Neuron (in vitro differentiated cells): ENCODE measurements at regions not wholly inside any gene's neighbourhood (a gene's known extent, or its start where the extent isn't known, plus 50 kb on each side); places are given as distances from the start of the nearest gene placed in this dataset.

Experiments used
- H2AFZ ChIP-seq: one replicate; pipeline ENCODE4 v1.6.1; 2013; ENCODE audit warnings: low read depth, mild to moderate bottlenecking, inconsistent platforms, low read length, moderate library complexity
- H3K27me3 ChIP-seq: one replicate; pipeline ENCODE4 v1.6.1; 2013; ENCODE audit warnings: low read length; ENCODE audit not compliant: insufficient read depth
- H3K36me3 ChIP-seq: one replicate; pipeline ENCODE4 v1.6.1; 2013; ENCODE audit warnings: low read length; ENCODE audit not compliant: insufficient read depth
- H3K4me1 ChIP-seq: one replicate; pipeline ENCODE4 v1.6.1; 2013; ENCODE audit warnings: low read length; ENCODE audit not compliant: insufficient read depth
- H3K4me3 ChIP-seq: 2 replicates; pipeline ENCODE4 v1.5.1; 2013; ENCODE audit warnings: mild to moderate bottlenecking, low read length, moderate library complexity
- H3K9me3 ChIP-seq: one replicate; pipeline ENCODE4 v1.6.1; 2013; ENCODE audit warnings: low read length

DNA sequence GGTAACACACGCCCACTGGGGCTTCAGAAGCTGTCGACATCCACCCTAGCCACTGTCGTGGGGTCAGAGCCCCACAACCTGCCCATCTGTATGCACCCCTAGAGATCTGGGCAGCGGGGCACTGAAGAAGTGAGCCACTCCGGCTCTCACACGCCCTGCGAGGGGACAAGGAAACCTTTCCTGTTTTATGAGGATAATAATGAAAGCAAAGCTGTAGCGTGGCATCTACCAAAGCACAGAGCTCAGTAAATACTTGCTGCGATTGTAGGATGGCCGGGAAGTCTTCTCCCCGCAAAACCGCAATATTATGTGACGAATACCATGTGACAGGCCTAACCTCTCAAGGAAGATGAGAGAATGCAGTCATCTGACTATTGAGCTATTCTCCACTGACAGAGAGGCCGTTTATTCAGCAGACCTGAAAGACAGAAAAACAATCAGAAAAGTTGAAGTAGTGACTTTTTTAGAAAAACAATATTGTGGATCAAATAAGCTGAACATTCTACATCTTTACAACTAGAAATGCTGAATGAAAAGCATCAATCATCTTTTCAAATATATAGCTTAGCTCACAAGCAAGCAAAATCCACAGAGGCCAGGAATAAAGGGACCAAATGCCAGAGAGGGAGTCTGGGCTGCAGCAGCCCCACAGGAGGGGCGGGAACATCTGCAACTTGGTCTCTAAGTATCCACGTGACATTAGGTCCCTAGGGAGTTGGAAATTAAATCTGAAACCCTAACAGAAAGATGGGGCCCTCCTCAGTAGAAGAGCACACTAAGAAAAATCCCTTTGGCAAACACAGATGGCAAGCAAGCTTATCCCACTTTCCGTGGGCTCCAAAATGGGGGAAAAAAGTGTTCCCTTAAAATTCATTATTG is 207.8 kb downstream of the TTLL2 start:
- Histone ChIP-seq H3K4me1 (peaks cover 31% of the 10 kb centered on the region), H3K36me3 (no peaks in the 10 kb centered on the region), H3K4me3 (no peak overlapping the region), H2AFZ (no peak overlapping the region), H3K27me3 (no peaks in the 10 kb centered on the region), H3K9me3 (no peaks in the 10 kb centered on the region)

DNA sequence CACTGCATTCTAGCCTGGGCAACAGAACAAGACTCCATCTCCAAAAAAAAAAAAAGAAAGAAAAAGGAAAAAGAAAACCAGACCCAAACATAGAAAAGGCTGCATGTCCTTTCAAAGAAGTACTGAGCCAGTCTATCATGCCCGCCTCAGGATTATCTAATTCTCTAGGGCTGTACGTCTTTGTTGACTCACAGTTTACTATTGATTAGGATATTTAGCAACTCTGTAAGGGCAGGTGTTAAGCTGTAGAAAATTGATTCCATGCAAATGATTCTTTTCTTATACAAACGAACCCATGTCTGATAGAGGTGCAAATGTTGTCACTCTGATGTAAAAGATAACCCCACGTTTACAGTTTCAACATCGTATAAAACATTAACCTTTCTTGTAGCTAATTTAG is 209.0 kb downstream of the TTLL2 start:
- peaks cover 31% of the 10 kb centered on the region for H3K4me1 ChIP-seq
- H3K9me3 ChIP-seq = no peaks in the 10 kb centered on the region
- H3K4me3 ChIP-seq = no peak overlapping the region
- H2AFZ ChIP-seq = no peak overlapping the region
- H3K36me3 ChIP-seq = no peaks in the 10 kb centered on the region
- no peaks in the 10 kb centered on the region for H3K27me3 ChIP-seq

DNA sequence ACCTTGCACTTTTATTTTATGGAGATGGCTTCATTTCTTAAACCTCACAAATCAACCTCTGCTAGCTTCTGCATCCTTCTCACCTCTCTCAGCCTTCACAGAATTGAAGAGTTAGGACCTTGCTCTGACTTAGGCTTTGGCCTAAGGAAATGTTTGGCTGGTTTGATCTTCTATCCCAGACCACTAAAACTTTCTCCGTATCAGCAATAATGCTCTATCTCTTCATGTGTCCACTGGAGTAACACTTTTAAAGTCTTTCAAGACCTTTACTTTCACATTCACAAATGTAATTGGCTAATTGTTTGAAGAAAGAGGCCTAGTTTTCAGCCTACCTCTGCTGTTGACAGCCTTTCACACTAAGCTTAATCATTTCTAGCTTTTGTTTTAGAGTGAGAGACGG is 212.9 kb downstream of the TTLL2 start:
- peaks cover 2% of the 10 kb centered on the region for H3K9me3 ChIP-seq
- H3K27me3 ChIP-seq = no peaks in the 10 kb centered on the region
- H3K36me3 ChIP-seq = no peaks in the 10 kb centered on the region
- no peak overlapping the region for H3K4me3 ChIP-seq
- no peak overlapping the region for H2AFZ ChIP-seq
- H3K4me1 ChIP-seq = peaks cover 6% of the 10 kb centered on the region

DNA sequence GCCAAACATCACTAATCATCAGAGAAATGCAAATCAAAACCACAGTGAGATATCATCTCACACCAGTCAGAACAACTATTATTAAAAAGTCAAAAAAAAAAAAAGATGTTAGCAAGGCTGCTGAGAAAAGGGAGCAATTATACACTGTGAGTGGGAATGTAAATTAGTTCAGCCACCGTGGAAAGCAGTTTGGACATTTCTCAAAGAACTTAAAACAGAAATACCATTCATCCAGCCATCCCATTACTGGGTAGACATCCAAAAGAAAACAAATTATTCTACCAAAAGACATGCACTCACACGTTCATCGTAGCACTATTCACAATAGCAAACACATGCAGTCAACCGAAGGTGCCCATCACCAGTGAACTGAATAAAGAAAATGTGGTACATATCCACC is 213.9 kb downstream of the TTLL2 start:
- H3K27me3 ChIP-seq = no peaks in the 10 kb centered on the region
- no peak overlapping the region for H3K4me3 ChIP-seq
- no peaks in the 10 kb centered on the region for H3K4me1 ChIP-seq
- H3K36me3 ChIP-seq = no peaks in the 10 kb centered on the region
- H2AFZ ChIP-seq = no peak overlapping the region
- peaks cover 2% of the 10 kb centered on the region for H3K9me3 ChIP-seq

DNA sequence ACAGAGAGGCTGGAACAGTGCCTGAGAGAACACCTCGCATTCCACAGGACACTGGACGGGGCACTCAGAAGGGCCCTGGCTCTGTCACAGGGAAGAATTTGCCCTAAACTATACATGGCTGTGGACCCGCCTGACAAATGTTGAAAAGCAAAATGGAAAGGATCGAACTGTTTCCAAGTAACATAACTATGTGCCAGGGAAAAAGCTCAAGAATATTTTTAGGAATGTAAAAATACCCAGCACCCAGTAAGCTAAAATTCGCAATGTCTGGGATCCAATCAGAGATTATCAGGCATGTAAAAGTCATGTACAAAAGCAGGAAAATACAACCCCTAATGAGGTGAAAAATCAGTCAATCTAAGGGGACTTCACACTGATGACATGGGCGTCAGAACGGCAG is 215.9 kb downstream of the TTLL2 start:
- H2AFZ ChIP-seq = no peak overlapping the region
- no peaks in the 10 kb centered on the region for H3K27me3 ChIP-seq
- H3K36me3 ChIP-seq = no peaks in the 10 kb centered on the region
- H3K4me1 ChIP-seq = no peaks in the 10 kb centered on the region
- no peak overlapping the region for H3K4me3 ChIP-seq
- H3K9me3 ChIP-seq = peaks cover 2% of the 10 kb centered on the region

DNA sequence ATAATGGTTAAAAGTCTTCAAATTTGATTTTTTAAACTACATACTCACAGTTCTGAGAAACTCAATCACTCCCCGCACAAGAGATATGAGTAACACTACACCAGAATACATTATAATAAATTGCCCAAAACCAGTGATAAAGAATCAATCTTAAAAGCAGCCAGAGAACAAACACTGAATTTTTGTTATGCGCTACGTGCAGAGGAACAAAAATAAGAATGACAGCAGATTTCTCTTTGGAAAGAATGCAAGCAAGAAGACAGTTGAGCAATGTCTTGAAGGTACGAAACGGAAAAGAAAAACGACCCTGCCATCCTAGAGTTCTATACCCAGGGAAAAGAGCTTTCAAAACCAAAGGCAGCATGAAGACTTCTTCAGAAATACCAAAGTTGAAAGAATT is 216.7 kb downstream of the TTLL2 start:
- Histone ChIP-seq H3K36me3 (no peaks in the 10 kb centered on the region), H3K4me3 (no peak overlapping the region), H3K4me1 (no peaks in the 10 kb centered on the region), H2AFZ (no peak overlapping the region), H3K27me3 (no peaks in the 10 kb centered on the region), H3K9me3 (peaks cover 2% of the 10 kb centered on the region)

DNA sequence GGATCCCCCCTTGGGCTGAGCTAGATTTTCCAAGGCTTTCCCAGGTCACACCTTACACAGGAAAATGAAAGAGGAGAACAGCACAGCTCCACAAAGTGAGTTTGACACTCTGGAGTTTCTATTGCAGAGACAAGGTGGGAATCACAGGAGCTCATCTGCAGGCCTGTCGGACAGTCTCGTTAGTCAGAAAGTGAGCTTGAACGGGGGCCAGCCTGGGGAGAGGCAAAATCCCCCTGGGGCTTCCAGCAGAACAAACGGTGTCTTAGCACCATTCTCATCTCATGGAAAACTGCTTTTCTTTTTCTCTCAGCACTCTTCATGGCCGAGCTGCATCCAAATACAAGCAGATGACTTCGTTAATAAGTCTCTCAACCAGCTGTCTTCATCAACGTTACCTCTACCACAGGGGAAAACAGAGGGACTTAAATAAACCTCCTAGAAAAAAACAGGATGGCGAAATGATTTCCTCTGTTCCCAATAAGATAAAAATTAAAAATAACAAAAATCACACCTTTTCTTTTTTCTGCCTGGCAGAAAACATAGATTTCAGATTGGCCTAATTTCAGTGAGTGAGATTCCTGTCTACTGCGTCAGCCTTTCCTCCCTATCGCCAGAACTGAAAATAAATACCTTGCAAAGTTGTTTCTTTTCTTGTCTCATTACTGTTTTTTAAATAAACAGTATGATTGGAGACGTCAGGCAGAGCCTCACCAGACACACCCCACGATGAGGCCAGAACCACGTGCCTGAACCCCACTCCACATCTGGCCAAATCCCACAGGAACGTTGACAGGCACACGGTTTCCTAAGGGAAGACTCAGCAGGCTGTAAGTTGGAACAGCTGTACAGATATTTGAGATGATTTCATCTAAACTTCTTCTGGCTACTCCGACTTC is 219.0 kb downstream of the TTLL2 start:
- H2AFZ ChIP-seq = no peak overlapping the region
- peaks cover 2% of the 10 kb centered on the region for H3K9me3 ChIP-seq
- no peak overlapping the region for H3K4me3 ChIP-seq
- no peaks in the 10 kb centered on the region for H3K27me3 ChIP-seq
- no peaks in the 10 kb centered on the region for H3K4me1 ChIP-seq
- no peaks in the 10 kb centered on the region for H3K36me3 ChIP-seq

DNA sequence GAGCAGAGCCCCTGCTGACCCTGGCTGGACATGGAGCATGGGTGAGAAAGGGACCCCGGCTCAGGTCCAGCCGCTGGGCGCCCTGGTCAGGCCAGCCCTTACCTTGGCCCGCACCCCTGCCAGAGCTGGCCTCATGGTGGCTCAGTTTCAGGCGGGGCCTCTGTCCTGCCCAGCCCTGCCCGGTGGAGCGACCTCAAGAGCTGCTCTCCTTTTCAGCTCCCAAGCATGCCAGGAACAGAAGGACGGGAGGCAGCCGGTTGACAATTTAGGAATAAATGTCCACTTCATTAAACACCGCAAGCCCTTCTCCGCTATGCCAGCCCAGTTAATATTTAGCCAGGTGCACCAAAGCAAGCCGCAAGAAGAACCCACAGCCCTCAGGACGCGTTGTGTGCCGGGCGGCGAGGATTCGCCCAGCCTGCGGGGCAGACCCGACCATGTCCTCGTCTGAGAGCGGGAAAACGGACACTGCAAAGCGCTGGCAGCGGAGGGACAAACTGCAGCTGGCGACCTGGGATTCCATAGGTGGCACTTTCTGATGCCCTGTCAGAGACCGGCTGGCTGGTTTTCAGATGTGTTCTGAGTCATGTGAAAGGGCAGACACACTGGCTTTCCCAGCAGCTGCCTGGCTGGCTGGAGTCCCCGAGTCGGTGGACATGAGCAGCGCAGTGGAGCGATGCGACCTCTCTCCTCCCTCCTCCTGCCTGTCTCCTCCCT is 221.9 kb downstream of the TTLL2 start:
- no peak overlapping the region for H3K4me3 ChIP-seq
- no peaks in the 10 kb centered on the region for H3K36me3 ChIP-seq
- H3K4me1 ChIP-seq = peaks cover 3% of the 10 kb centered on the region

DNA sequence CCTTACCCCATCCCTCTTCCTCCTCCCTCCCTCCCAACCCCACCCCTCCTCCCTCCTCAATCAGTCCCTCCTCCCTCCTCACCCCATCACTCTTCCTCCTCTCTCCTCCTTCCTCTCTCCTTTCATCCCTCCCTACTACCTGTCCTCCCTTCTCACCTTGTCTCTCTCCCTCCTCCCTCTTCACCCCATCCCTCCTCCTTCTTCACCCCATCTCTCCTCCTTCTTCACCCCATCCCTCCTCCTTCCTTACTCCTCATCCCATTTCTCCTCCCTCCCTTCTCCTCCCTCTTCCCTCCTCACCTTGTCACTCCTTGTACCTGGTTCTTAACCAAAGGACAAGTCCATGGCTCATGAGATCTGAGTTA is 222.4 kb downstream of the TTLL2 start:
- peaks cover 3% of the 10 kb centered on the region for H3K4me1 ChIP-seq
- H3K36me3 ChIP-seq = no peaks in the 10 kb centered on the region
- no peak overlapping the region for H3K4me3 ChIP-seq
- no peak overlapping the region for H2AFZ ChIP-seq
- H3K27me3 ChIP-seq = no peaks in the 10 kb centered on the region
- no peaks in the 10 kb centered on the region for H3K9me3 ChIP-seq

More for the DNA sequence above, 221.9 kb downstream of the TTLL2 start:
- H2AFZ ChIP-seq = no peak overlapping the region
- H3K9me3 ChIP-seq = no peaks in the 10 kb centered on the region
- H3K27me3 ChIP-seq = no peaks in the 10 kb centered on the region

DNA sequence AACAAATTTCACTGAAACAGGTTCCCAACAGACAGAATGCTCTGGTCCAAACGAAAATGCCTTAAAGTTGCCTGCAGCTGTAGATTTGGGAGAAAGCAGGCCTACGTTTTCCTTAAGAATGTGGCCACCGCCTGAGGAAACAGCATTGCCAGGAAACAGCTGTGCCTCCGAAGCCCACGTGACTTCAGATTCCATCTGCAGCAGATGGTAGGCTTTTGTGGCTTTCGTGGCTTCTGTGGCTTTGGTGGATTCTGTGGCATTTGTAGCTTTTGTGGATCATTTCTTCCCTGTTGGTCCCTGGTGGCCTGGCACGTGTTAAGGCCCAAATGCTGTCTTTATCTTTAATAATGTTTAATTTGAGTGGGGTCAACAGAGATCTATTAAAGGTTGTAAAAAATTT is 222.9 kb downstream of the TTLL2 start:
- Histone ChIP-seq H3K36me3 (no peaks in the 10 kb centered on the region), H3K4me3 (no peak overlapping the region), H3K4me1 (peaks cover 3% of the 10 kb centered on the region), H3K9me3 (no peaks in the 10 kb centered on the region), H2AFZ (no peak overlapping the region), H3K27me3 (no peaks in the 10 kb centered on the region)

DNA sequence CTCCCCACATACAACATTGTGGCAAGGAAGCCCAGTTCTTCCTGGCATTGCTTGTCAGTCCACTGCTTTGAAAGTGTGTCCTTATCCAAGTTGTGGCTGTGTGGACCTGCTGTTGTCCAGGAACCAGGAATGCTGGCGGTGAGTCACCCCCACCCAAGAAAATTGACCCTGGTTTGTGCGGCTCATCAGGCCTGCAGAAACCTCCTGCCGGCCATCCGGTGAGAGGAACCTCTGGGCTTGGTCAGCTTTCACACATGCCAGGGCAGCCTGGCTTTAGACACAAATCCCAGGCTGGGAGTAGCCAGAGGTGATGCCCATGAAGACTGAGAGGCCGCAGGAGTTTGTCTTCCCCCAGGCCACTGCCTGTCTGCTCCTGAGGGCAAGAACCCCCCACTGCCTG is 223.6 kb downstream of the TTLL2 start:
- H3K9me3 ChIP-seq = no peaks in the 10 kb centered on the region
- H2AFZ ChIP-seq = no peak overlapping the region
- H3K4me1 ChIP-seq = peaks cover 3% of the 10 kb centered on the region
- no peak overlapping the region for H3K4me3 ChIP-seq
- H3K36me3 ChIP-seq = no peaks in the 10 kb centered on the region
- H3K27me3 ChIP-seq = no peaks in the 10 kb centered on the region

DNA sequence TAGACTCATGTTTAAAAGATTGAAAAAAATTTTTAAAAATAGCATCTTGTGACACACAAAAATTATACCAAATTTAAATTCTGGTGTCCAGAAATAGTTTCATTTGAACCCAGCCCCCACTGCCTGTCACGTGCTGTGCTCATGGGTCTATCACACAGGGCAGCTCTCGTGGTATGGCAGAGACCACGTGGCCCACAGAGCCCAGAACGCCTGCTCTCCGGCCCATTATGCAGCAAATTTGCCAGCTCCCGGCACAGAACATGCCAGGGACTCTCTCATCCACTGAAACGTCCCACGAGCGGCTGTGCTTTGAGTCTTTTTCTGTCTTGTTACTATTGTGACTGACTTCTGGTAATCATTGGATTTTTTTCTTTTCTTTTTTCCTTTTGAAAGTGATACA is 224.3 kb downstream of the TTLL2 start:
- Histone ChIP-seq H3K9me3 (no peaks in the 10 kb centered on the region), H3K36me3 (no peaks in the 10 kb centered on the region), H2AFZ (no peak overlapping the region), H3K4me1 (peaks cover 3% of the 10 kb centered on the region), H3K27me3 (no peaks in the 10 kb centered on the region), H3K4me3 (no peak overlapping the region)
